ENCODE measurements at regions not wholly inside any gene's neighbourhood (a gene's known extent, or its start where the extent isn't known, plus 50 kb on each side); places are given as distances from the start of the nearest gene placed in this dataset.

GRCh38 chr4:181687116-181687515 is 556.1 kb upstream of the TENM3 start:
- DNase-seq (ENCODE audit: low spot score): no peak

- DNase-seq (ENCODE audit: low spot score): no peak
Measured at GRCh38 chr4:181688432-181688831, 554.8 kb upstream of the TENM3 start.

DNA sequence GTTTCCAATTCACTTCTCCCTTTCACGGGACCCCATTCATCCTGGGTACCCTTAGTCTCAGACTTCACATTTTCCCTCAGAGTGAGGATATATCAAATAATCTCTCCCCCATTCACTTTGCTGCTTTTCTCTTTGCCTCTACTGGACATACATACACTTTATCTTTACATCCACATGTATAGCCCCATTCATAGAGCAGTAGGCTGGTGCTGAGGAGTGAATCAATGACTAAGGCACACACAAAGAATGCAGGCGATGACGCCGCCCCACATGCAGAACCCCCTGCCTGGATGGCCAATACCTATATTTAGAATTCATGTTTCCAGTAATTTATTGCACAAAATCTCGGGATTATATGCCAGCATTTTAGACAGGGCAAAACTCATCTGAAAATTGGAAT is 554.3 kb upstream of the TENM3 start:
- no peak for DNase-seq (ENCODE audit: low spot score)

DNA sequence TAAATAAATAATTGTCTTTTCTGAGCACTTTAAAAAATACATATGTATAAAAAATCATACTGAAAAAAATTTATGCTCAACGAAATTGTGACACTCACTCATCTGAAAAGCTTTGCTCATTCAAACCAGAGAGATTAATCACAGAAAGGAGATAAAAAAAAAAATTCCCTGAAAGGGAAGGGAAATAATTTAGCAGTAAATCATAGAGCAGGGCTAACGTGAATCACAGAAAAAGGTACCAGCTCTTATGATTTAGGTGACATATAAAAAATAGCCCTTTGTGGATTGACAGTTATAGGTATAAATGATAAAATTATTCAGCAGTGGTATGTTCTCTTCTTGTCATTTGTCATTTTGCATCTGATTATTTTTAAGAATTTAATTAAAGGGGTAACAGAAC is 552.7 kb upstream of the TENM3 start:
- DNase-seq (ENCODE audit: low spot score): no peak

GRCh38 chr4:181692965-181693364 is 550.2 kb upstream of the TENM3 start:
- DNase-seq (ENCODE audit: low spot score): no peak

DNA sequence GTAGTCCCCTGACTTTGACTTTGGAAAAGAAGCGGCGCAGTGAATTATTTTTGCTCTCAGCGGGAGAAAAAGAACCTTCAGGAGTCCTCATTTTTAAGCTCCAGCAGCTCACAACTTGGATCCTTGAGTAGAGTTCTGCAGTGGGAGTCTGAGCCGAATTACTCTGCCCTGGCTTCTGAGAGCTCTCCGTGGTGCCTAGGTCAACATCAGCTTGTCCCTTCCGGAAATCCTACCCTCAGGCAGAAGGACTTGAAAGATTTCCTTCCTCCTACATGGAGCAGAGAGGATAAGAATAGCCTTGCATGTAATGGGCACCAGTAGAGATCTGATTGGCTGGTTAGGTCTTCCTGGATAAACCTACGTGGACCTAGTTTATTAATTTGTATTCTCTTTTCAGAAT is 549.7 kb upstream of the TENM3 start:
- no peak for DNase-seq (ENCODE audit: low spot score)

- DNase-seq (ENCODE audit: low spot score): no peak
Measured at GRCh38 chr4:181698221-181698620, 545.0 kb upstream of the TENM3 start.

DNA sequence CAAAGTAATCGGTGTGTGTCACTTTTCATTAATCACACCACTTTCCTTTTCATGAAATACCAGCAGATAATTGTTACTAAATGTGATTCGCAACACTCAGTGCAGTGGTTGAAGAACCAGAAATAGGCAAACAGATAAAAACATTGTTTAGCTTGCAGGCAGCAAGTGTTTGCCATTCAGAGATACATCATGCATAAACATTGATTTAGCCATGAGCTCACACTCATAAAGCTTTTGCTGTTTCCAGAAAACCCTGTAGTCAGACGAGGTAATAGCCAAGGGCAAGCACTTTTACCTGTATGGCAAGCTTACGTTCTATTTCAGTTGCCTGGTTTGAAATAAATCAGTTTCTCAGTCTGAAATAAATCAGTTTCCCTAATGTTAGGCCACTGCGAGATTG is 542.0 kb upstream of the TENM3 start:
- no peak for DNase-seq (ENCODE audit: low spot score)

GRCh38 chr4:181701894-181702293 is 541.3 kb upstream of the TENM3 start:
- DNase-seq (ENCODE audit: low spot score): no peak

- no peak for DNase-seq (ENCODE audit: low spot score)
Measured at GRCh38 chr4:181702864-181703495, 540.2 kb upstream of the TENM3 start.

- DNase-seq (ENCODE audit: low spot score): no peak
Measured at GRCh38 chr4:181710143-181710542, 533.1 kb upstream of the TENM3 start.

DNA sequence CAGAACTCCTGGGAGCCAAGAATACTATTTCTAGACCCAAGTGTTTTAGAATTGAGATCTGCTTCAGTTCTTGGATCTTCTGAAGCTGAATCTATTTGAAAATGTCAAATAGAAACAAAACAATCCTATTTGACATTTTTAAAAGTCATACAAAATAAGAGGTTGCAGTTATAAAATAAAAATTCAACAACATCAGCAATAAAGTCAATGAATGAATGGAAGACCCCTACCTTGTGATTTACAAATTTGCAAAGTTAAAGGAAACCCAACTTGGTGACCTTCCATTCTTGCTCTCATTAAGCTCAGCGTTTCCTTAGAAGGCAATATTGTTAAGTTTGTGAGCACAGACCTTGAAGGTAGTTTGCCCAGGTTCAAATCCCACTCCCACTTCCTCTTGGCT is 531.8 kb upstream of the TENM3 start:
- DNase-seq (ENCODE audit: low spot score): no peak

- DNase-seq (ENCODE audit: low spot score): no peak
Measured at GRCh38 chr4:181728305-181728966, 514.8 kb upstream of the TENM3 start.

GRCh38 chr4:181731900-181732299 is 511.3 kb upstream of the TENM3 start:
- no peak for DNase-seq (ENCODE audit: low spot score)

GRCh38 chr4:181737744-181738143 is 505.5 kb upstream of the TENM3 start:
- DNase-seq (ENCODE audit: low spot score): no peak

- no peak for DNase-seq (ENCODE audit: low spot score)
Measured at GRCh38 chr4:181739031-181739430, 504.2 kb upstream of the TENM3 start.

DNA sequence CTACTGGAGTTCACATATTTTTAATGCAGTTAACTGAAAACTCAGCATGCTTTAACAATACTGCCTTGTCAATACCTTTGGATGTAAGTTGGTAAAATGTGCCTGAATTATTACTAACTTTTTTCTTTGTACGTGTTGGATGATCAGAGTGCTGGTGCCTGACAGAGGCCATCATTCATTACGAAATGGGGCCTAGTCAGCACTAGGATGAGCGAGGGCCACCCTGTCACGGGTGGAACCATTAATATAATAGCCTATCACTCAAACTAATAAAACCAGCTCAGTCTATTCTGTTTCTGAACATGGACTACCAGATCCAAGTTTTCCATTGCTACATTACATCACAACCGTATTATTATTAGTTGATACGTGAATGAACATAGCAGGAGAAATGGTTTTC is 501.7 kb upstream of the TENM3 start:
- no peak for DNase-seq (ENCODE audit: low spot score)

- no peak for DNase-seq (ENCODE audit: low spot score)
Measured at GRCh38 chr4:181745933-181746625, 497.1 kb upstream of the TENM3 start.

GRCh38 chr4:181748581-181748980 is 494.6 kb upstream of the TENM3 start:
- no peak for DNase-seq (ENCODE audit: low spot score)

- DNase-seq (ENCODE audit: low spot score): no peak
Measured at GRCh38 chr4:181752516-181752915, 490.7 kb upstream of the TENM3 start.

- DNase-seq (ENCODE audit: low spot score): no peak
Measured at GRCh38 chr4:181753207-181753606, 490.0 kb upstream of the TENM3 start.

DNA sequence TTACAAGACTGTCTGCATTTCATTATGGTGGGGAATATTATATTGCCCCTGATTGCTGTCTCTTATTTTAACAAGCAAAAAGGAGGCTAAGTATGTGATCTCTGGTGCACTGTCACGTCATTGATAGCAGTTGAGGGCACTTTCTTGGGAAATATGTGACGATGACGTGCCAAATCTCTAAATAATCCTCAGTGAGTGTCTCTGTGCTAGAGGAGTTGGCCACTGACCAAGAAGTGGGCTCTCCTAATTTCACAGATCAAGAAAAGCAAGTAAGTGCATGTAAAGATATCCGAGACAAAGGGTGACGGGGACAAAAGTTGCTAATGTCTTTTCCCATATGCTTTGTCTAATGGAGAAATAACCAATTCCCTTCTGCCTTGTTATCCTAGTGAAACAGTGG is 487.4 kb upstream of the TENM3 start:
- DNase-seq (ENCODE audit: low spot score): no peak

DNA sequence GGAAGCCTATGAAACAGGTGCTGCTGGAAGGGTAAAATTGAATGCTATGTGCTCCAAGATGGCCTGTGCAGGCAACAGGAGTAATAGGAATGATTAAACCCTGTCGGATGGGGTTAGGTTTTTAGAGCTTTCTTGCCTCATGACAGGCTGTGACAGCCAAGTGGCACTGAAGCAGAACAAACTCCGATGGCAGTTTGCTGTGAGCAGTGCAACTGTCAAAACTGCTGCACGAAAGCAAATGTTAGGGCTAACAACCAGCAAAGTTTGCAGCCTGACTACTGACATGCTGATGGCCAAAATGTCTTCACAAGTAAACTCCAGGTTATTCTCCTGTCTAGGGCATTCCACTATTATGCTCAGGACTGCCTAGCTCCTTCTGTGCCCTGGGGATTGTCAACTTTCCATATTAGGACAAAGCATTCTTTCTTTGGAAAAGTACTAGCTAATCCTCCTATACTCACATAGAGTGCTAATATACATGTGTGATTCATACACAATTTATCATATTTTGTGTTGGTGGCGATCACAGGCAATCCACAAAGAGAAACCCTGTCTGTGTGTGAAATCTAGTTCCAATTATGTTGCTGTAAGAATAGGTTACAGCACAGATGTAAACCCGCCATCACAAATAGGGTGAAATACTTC is 486.6 kb upstream of the TENM3 start:
- no peak for DNase-seq (ENCODE audit: low spot score)

All from kidney capillary endothelial cell (primary cell).